GM12873 (cell line): ENCODE measurements at regions not wholly inside any gene's neighbourhood (a gene's known extent, or its start where the extent isn't known, plus 50 kb on each side); places are given as distances from the start of the nearest gene placed in this dataset.

Experiments used
- CTCF ChIP-seq: IDR thresholded peaks from 2 replicates; pipeline ENCODE4 v1.5.1; 2012; ENCODE audit warnings: low read depth, mild to moderate bottlenecking, moderate library complexity, low read length, control low read depth; ENCODE audit not compliant: insufficient read depth; ENCODE audit errors: missing control alignments

GRCh38 chr2:9762164-9762563 is 81.1 kb upstream of the TAF1B start:
- no peak for TF ChIP-seq CTCF

- no peak for TF ChIP-seq CTCF
Measured at GRCh38 chr2:9762941-9763340, 80.3 kb upstream of the TAF1B start.

- no peak for TF ChIP-seq CTCF
Measured at GRCh38 chr2:9763356-9764152, 79.7 kb upstream of the TAF1B start.

GRCh38 chr2:9764153-9764778 is 79.0 kb upstream of the TAF1B start:
- TF ChIP-seq CTCF: no peak

GRCh38 chr2:9765611-9766531 is 77.4 kb upstream of the TAF1B start:
- TF ChIP-seq CTCF: no peak

GRCh38 chr2:9767656-9768281 is 75.5 kb upstream of the TAF1B start:
- TF ChIP-seq CTCF: no peak

GRCh38 chr2:9768388-9768787 is 74.9 kb upstream of the TAF1B start:
- TF ChIP-seq CTCF: peak; percentile 3
